GM12875 (cell line): ENCODE measurements at regions not wholly inside any gene's neighbourhood (a gene's known extent, or its start where the extent isn't known, plus 50 kb on each side); places are given as distances from the start of the nearest gene placed in this dataset.

Experiments used
- H3K4me3 ChIP-seq: one replicate; pipeline ENCODE4 v1.5.1; 2011; ENCODE audit warnings: low read depth, low read length, control low read depth
- TF ChIP-seq, protein P1 (sequence below): IDR thresholded peaks from 2 replicates; pipeline ENCODE4 v1.5.1; 2011; ENCODE audit warnings: low read depth, mild to moderate bottlenecking, control low read depth, inconsistent platforms, low read length, moderate library complexity, borderline replicate concordance; ENCODE audit not compliant: insufficient read depth

DNA sequence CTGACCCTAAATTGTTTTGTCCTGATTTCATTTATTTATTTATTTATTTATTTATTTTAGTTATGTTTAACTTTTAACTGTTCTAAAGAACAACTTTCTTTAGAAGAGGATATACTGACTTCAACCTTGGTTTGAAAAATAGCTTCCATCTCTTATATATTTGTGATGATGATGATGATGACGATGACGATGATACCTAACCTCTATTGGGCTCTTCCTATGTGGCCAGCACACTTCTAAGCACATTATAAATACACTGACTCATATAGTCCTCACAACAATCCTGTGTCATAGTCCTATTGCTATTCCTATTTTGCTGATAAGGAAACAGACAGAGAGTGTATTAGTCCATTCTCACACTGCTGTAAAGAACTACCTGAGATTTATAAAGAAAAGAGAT, 162.9 kb upstream of the KIAA1217 start:
- TF ChIP-seq, protein P1, sequence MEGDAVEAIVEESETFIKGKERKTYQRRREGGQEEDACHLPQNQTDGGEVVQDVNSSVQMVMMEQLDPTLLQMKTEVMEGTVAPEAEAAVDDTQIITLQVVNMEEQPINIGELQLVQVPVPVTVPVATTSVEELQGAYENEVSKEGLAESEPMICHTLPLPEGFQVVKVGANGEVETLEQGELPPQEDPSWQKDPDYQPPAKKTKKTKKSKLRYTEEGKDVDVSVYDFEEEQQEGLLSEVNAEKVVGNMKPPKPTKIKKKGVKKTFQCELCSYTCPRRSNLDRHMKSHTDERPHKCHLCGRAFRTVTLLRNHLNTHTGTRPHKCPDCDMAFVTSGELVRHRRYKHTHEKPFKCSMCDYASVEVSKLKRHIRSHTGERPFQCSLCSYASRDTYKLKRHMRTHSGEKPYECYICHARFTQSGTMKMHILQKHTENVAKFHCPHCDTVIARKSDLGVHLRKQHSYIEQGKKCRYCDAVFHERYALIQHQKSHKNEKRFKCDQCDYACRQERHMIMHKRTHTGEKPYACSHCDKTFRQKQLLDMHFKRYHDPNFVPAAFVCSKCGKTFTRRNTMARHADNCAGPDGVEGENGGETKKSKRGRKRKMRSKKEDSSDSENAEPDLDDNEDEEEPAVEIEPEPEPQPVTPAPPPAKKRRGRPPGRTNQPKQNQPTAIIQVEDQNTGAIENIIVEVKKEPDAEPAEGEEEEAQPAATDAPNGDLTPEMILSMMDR: no peak
- no peak overlapping the region for H3K4me3 ChIP-seq

DNA sequence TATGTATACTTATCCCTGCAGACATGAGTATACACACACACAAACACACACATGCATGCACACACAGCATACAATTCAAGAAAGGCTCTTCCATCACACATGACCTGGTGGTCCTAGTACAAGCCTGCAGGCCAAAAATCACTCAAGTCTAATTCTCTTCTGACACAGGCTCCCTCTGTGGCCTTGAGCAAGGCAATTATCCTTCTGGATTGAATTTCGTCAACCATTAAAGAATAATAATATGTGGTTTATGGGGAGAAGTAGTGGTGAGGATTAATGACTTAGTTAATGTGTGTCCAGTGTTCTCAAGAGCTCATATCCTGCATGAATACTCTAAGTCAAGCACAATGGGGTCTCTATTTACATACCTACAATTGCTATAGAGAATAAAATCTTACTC, 161.8 kb upstream of the KIAA1217 start:
- H3K4me3 ChIP-seq: no peak overlapping the region
- TF ChIP-seq, protein P1: no peak

DNA sequence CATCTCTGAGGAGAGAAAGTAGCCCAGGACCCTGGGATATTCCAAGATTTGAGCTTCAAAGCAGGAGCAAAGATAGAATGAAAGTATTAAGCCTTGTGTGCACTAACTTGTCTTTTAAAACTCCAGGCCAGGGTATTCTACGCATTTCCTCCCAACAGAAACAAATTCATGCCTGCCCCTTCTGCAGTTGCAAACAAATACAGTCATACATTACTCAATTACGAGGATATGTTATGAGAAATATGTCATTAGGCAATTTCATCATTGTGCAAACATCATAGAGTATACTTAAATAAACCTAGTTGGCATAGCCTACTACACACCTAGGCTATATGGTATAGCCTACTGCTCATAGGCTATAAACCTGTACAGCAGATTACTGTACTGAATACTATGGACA, 154.5 kb upstream of the KIAA1217 start:
- TF ChIP-seq, protein P1: no peak
- H3K4me3 ChIP-seq: no peak overlapping the region

DNA sequence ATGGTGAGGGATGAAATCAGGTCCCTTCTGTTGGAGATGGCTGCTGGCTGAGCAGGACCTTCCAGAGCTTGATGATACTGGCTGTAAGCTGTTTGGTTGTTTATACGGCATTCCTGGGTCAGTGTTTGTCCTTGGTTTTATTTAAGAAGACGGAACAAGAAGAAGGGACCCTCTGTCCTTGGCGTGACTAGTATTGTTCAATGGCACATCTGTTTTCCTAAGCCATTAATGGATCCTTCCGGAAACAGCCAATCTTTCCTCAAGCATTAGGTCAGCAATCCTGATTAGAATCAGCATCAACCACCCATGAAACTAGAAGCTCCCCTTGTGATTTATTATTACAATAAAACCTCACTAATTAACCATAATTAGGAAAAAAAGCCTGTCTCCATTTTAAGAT, 128.7 kb upstream of the KIAA1217 start:
- no peak overlapping the region for H3K4me3 ChIP-seq
- TF ChIP-seq, protein P1: no peak

DNA sequence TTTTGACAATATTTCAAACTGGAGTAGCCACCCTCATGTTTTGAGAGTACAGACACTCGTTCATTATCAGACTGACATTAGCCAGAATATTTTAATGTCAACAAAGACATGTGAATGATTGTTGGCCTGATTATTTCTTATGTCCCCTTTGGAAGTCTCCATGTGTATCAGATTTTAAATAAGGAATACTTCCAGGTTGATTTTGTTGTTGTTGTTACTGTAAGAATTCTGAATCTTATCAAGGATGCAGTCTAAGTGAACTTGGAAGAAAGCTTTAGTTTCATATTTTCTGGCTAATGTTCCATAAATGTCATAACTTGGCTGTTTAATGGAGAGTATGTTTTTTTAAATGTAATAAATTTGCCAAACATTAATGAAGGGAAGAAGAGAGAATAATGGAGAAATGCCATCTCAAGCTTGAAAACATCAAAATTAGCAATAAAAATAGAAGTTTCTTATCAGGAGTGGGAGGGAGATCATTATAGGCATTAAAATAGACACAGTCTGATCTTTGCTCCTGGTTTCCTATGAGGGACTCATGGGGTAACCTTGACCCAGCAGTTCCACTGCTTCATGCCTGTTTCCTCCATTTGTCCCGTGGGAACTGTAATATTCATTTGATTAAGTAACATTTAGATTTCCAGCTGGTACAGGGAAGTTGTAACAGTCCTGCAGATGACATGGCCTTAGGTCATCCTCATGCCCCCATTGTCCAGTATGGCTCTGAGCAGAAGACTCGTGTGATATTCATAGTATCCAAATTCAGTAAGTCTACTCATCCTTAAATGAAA, 122.4 kb upstream of the KIAA1217 start:
- H3K4me3 ChIP-seq: no peak overlapping the region
- TF ChIP-seq, protein P1: no peak

DNA sequence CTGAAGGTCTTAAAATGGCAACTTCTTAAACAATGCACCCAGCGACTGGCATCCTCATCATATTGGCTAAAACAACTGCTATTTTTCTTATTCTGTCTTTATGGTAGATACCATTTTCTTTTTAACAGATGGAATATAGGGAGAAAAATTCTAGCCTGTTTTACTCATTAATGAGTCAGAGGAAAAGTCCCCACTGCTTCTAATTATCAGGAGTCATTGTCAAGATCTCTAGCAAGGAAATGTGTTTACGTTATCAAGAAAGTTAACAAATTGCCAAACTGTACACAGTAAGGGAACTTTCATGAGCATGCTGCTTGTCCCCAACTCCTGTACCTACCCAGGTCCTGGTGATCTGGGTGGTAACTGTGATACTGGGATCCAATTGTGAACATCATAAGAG, 117.7 kb upstream of the KIAA1217 start:
- no peak overlapping the region for H3K4me3 ChIP-seq
- TF ChIP-seq, protein P1: no peak

DNA sequence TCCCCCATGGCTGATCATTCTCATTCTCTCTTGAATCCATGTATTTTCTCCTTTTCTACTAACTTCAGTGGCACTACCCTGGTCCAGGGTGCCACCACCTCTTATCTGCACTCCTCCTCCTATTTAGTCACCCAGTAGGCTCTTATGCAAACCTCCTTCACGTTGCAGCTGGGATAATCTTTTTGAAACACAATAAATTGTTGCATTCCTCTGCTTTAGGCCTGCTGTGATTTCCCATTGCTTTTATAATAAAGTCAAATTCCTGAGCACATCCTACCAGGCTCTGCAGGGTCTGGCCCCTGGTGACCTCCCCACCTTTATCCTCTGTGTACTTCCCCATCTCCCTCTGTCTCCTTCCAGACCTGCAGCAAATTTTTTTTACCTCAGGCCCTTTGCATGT, 112.7 kb upstream of the KIAA1217 start:
- H3K4me3 ChIP-seq: no peak overlapping the region
- TF ChIP-seq, protein P1: no peak
